ENCODE measurements at regions not wholly inside any gene's neighbourhood (a gene's known extent, or its start where the extent isn't known, plus 50 kb on each side); places are given as distances from the start of the nearest gene placed in this dataset.

GRCh38 chr5:5570646-5571045, 148.2 kb downstream of the ICE1 start:
- Mint-ChIP-seq H3K27me3 (ENCODE audit: insufficient read depth) (peaks cover 3% of the 10 kb centered on the region), H3K4me3 (no peak overlapping the region), H3K36me3 (ENCODE audit: low read depth) (no peaks in the 10 kb centered on the region), H3K4me1 (peaks cover 16% of the 10 kb centered on the region), H3K27ac (no peak overlapping the region), H3K9me3 (no peaks in the 10 kb centered on the region)
- H3K27me3 ChIP-seq (ENCODE audit: control insufficient read depth, insufficient read depth, low read length, poor library complexity, severe bottlenecking): no peaks in the 10 kb centered on the region
- H3K4me3 ChIP-seq (ENCODE audit: low read length): no peak overlapping the region
- DNase-seq: no peak
- H3K36me3 ChIP-seq (ENCODE audit: control insufficient read depth, insufficient read depth, low read length): no peaks in the 10 kb centered on the region
- no peak overlapping the region for H3K27ac ChIP-seq (ENCODE audit: low read depth, low read length)
- no peaks in the 10 kb centered on the region for H3K9me3 ChIP-seq (ENCODE audit: control insufficient read depth, low read length)
- TF ChIP-seq CTCF (conservative IDR thresholded peaks at IDR 0.05): no peak
- no peak overlapping the region for H3K9ac ChIP-seq (ENCODE audit: extremely low read depth, low read length, poor library complexity, severe bottlenecking)
- WGBS, 2 experiments (ENCODE audit: insufficient coverage in 1 of 2, insufficient read length in 1 of 2): 90 to 95% methylated on average over 2 to 8 of the region's 8 CpGs
- no peaks in the 10 kb centered on the region for H3K4me1 ChIP-seq (ENCODE audit: control insufficient read depth, insufficient read depth, low read length)

- Mint-ChIP-seq H3K36me3 (ENCODE audit: low read depth) (no peaks in the 10 kb centered on the region), H3K9me3 (no peaks in the 10 kb centered on the region), H3K4me1 (peaks cover 27% of the 10 kb centered on the region), H3K27ac (no peak overlapping the region), H3K27me3 (ENCODE audit: insufficient read depth) (peaks cover 3% of the 10 kb centered on the region), H3K4me3 (no peak overlapping the region)
- DNase-seq: no peak
- Histone ChIP-seq H3K4me1 (ENCODE audit: control insufficient read depth, insufficient read depth, low read length) (no peaks in the 10 kb centered on the region), H3K36me3 (ENCODE audit: control insufficient read depth, insufficient read depth, low read length) (no peaks in the 10 kb centered on the region), H3K9me3 (ENCODE audit: control insufficient read depth, low read length) (no peaks in the 10 kb centered on the region), H3K4me3 (ENCODE audit: low read length) (no peak overlapping the region), H3K27ac (ENCODE audit: low read depth, low read length) (no peak overlapping the region), H3K9ac (ENCODE audit: extremely low read depth, low read length, poor library complexity, severe bottlenecking) (no peak overlapping the region), H3K27me3 (ENCODE audit: control insufficient read depth, insufficient read depth, low read length, poor library complexity, severe bottlenecking) (no peaks in the 10 kb centered on the region)
- no peak for TF ChIP-seq CTCF (conservative IDR thresholded peaks at IDR 0.05)
- WGBS, 2 experiments (ENCODE audit: insufficient coverage in 1 of 2, insufficient read length in 1 of 2): 96 to 100% methylated on average over 2 to 4 of the region's 4 CpGs
Observed at GRCh38 chr5:5564898-5565297, 142.4 kb downstream of the ICE1 start.

- Histone ChIP-seq H3K4me3 (ENCODE audit: low read length) (no peak overlapping the region), H3K4me1 (ENCODE audit: control insufficient read depth, insufficient read depth, low read length) (no peaks in the 10 kb centered on the region)
Observed at GRCh38 chr5:5560016-5560415, 137.5 kb downstream of the ICE1 start.

More at GRCh38 chr5:5560016-5560415, 137.5 kb downstream of the ICE1 start:
- Mint-ChIP-seq H3K27ac (peak overlapping the region; percentile 56), H3K9me3 (peaks cover 4% of the 10 kb centered on the region), H3K4me3 (no peak overlapping the region), H3K4me1 (peaks cover 39% of the 10 kb centered on the region), H3K27me3 (ENCODE audit: insufficient read depth) (peaks cover 2% of the 10 kb centered on the region), H3K36me3 (ENCODE audit: low read depth) (no peaks in the 10 kb centered on the region)
- 29 to 43% methylated on average over 1 of the region's 1 CpG for WGBS, 2 experiments (ENCODE audit: insufficient coverage in 1 of 2, insufficient read length in 1 of 2)
- H3K27me3 ChIP-seq (ENCODE audit: control insufficient read depth, insufficient read depth, low read length, poor library complexity, severe bottlenecking): no peaks in the 10 kb centered on the region
- no peaks in the 10 kb centered on the region for H3K9me3 ChIP-seq (ENCODE audit: control insufficient read depth, low read length)
- H3K27ac ChIP-seq (ENCODE audit: low read depth, low read length): no peak overlapping the region
- DNase-seq: no peak
- no peaks in the 10 kb centered on the region for H3K36me3 ChIP-seq (ENCODE audit: control insufficient read depth, insufficient read depth, low read length)
- no peak for TF ChIP-seq CTCF (conservative IDR thresholded peaks at IDR 0.05)
- H3K9ac ChIP-seq (ENCODE audit: extremely low read depth, low read length, poor library complexity, severe bottlenecking): no peak overlapping the region
